ENCODE measurements at regions not wholly inside any gene's neighbourhood (a gene's known extent, or its start where the extent isn't known, plus 50 kb on each side); places are given as distances from the start of the nearest gene placed in this dataset.
"Not testable (repeated sequence)": the region's sequence is repeated elsewhere in the genome, so short reads cannot be mapped to it uniquely, and the experiment has no call there.

GRCh38 chr6:150775415-150776203 lies 89.9 kb upstream of the MTHFD1L start:
- no peak for DNase-seq

DNA sequence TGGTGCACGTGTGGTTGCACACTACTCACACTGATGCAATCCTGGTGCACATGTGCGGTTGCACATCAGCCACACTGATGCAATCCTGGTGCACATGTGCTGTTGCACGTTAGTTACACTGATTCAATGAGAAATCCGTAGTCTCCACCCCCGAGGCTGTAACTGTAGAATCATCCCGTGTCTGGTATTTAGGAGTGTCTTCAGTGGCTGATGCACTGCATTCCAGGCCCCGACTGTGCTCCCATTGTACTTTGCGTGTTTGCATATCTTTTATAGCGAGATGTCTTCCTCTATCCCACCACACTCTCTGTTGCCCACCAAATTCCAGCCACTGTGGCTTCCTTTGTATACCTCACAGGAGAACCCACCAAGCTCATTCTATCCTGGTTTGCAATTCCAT lies 87.8 kb upstream of the MTHFD1L start:
- no peak for DNase-seq

- DNase-seq = no peak
These were observed 81.7 kb upstream of the MTHFD1L start for GRCh38 chr6:150783813-150784212.

DNA sequence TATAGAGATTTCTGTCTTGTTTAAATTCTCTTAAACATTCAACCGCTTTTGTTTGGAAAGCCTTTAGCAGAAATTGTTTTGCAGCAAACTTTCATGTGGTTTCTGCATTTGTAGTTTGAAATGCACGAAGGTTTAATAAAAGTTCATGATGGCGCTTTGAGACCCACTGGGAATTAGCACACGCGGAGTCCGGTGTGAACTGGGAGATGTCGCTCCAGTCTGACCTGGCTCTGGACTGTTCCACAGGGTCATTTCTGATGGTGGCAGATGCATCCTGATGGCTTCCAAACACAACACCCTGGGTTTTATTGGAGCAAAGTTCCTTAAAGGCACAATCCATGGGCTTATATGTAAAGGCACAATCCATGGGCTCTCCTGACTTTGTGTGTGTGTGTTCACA lies 78.1 kb upstream of the MTHFD1L start:
- no peak for DNase-seq

DNA sequence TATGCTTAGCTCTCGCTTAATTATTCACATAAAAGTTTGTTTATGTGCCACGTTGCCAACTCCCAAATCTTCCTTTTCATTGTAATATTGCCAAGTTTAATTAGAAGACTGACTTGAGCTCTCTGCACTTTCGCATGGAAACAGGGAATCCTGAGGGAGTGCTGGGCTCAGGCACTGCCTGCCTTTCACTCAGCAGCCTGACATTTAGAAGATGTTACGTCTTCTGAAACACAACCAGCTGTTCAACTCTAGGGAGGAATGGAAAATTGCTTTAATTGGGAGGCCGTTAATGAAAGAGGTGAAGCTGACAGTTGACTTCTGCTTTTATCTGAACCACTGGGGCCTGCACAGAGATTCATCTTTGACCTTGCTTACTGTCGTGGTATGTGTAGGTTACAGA lies 77.4 kb upstream of the MTHFD1L start:
- DNase-seq = no peak

- not testable (repeated sequence) for DNase-seq
These were observed 75.6 kb upstream of the MTHFD1L start for GRCh38 chr6:150789906-150790305.

- DNase-seq = no peak
These were observed 73.8 kb upstream of the MTHFD1L start for GRCh38 chr6:150791717-150792116.

DNA sequence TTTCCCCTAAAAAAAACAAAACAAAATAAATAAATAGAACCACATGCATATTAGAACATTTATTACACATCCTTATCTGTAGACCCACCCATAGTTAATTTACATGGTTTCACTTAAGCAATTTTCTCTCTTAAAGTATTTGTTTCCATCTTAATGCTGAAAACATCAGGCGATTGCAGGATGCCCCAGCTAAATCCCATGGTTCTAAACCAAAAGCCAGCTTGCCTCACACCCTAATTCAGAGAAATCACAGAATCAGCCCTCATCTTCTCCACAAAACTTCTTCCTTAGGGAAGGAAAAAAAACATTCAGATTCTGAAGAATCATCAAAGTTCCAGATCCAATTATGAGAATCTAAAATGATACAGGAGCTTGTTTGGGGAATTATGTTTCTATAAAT lies 67.6 kb upstream of the MTHFD1L start:
- DNase-seq = no peak

DNA sequence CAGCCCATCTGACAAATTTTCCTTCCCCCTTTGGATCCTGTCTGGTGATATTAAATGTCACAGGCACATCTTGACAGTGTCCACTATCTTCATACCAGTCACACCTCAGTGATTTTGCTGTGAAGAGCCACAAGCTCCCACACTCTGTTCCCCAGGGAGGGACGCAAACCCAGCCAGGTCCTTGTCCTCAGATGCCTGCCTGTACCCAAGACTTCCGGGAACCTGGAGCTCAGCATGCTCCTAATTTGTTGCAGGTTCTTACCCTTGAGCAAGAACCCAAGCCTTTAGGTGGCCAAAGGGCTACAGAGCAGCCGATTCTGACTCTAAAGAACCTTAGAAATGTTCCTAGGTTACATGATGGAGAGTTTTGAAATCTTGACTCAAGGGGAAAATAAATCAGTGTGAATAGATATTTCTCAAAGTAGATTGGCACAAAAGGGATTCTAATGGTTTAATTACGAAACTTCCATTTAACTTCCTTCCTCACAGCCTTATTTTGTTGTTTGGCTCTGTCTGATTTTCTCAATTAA lies 66.2 kb upstream of the MTHFD1L start:
- DNase-seq = no peak

GRCh38 chr6:150800674-150801314 lies 64.7 kb upstream of the MTHFD1L start:
- no peak for DNase-seq

DNA sequence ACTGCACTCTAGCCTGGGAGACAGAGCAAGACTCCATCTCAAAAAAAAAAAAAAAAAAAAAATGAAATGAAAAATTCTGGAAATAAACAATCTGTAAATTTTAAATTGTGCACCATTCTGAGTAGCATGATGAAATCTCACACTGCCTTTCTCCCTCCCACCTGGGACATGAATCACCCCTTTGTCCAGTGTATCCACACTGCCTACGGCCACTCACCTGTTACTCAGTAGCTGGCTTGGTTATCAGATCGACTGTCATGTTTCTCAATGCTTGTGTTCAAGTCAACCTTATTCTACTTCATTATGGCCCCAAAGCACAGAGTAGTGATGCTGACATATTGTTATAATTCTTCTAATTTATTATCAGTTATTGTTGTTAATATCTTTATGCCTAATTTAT lies 58.7 kb upstream of the MTHFD1L start:
- DNase-seq = no peak

- DNase-seq = peak; percentile 76
These were observed 52.0 kb upstream of the MTHFD1L start for GRCh38 chr6:150813319-150813992.

DNA sequence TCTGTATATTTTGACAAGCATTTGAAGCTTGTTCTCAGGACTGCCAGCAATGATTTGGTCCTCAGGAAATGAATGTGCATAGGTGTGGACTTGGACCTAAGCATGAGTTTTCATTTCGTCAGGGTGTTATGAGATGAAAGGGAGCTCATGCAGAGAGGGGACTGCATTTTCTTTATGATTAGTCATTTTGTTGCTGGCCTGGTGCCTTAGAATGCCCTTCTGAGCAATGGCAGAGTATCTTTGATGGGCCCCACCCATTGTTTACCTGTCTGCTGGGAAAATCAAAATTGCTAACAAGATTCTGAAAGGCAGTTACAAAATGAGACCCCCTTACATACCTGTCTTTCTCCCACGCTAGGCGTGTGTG lies 51.5 kb upstream of the MTHFD1L start:
- DNase-seq = peak; percentile 4
